OCI-LY3 (cell line): ENCODE measurements at regions not wholly inside any gene's neighbourhood (a gene's known extent, or its start where the extent isn't known, plus 50 kb on each side); places are given as distances from the start of the nearest gene placed in this dataset.

ENCODE experiments used
- H2AFZ ChIP-seq: fragments of 200-600, 300-600 bp; shearing (Covaris generic); 2 replicates; pipeline ENCODE4 v1.6.0; 2014; ENCODE audit warnings: antibody characterized with exemption, low read depth, low read length
- H3K27ac ChIP-seq: fragments of 200-600, 300-600 bp; sonication (generic); 2 replicates; pipeline ENCODE4 v1.5.1; 2014; ENCODE audit warnings: mild to moderate bottlenecking, low read length, moderate library complexity, mixed read lengths
- H3K27me3 ChIP-seq: fragments of 200-600, 300-600 bp; sonication (generic); 2 replicates; pipeline ENCODE4 v1.6.1; 2014; ENCODE audit warnings: low read depth, low read length, mixed read lengths
- H3K36me3 ChIP-seq: fragments of 200-600, 300-600 bp; sonication (generic); replicated peaks from 2 replicates; pipeline ENCODE3; 2014; ENCODE audit warnings: low read depth, low read length, mixed read lengths
- H3K4me1 ChIP-seq: fragments of 300-600, 200-600 bp; sonication (generic); 2 replicates; pipeline ENCODE4 v1.6.1; 2014; ENCODE audit warnings: low read length, mixed read lengths
- H3K4me2 ChIP-seq: fragments of 200-600, 300-600 bp; sonication (generic); 2 replicates; pipeline ENCODE4 v1.6.1; 2014; ENCODE audit warnings: low read length, mixed read lengths
- H3K4me3 ChIP-seq: fragments of 300-600, 200-600 bp; sonication (generic); 2 replicates; pipeline ENCODE4 v1.5.1; 2014; ENCODE audit warnings: antibody characterized with exemption, mild to moderate bottlenecking, low read length, moderate library complexity
- H3K79me2 ChIP-seq: fragments of 300-600, 200-600 bp; shearing (Covaris generic); 2 replicates; pipeline ENCODE4 v1.6.1; 2014; ENCODE audit warnings: mild to moderate bottlenecking, low read length, mixed read lengths
- H3K9ac ChIP-seq: fragments of 300-600, 200-600 bp; shearing (Covaris generic); 2 replicates; pipeline ENCODE4 v1.6.0; 2014; ENCODE audit warnings: mild to moderate bottlenecking, low read length, moderate library complexity
- H3K9me3 ChIP-seq: fragments of 200-600, 300-600 bp; shearing (Covaris generic); 2 replicates; pipeline ENCODE4 v1.6.1; 2014; ENCODE audit warnings: low read length, mixed read lengths; ENCODE audit not compliant: insufficient read depth
- H4K20me1 ChIP-seq: fragments of 200-600, 300-600 bp; sonication (generic); 2 replicates; pipeline ENCODE4 v1.6.1; 2016; ENCODE audit warnings: low read length, mixed read lengths; ENCODE audit not compliant: insufficient read depth
- EZH2phosphoT487 ChIP-seq: fragments of 200-600 bp; shearing (Covaris generic); IDR thresholded peaks from 2 replicates; pipeline ENCODE4 v1.6.1; 2018; ENCODE audit warnings: antibody characterized with exemption, mixed run types, low read depth
- TF ChIP-seq, protein P1 (sequence below): fragments of 200-600, 300-600 bp; sonication (generic); IDR thresholded peaks from 2 replicates; pipeline ENCODE4 v1.5.1; 2014; ENCODE audit warnings: antibody characterized with exemption, low read length, low read depth

DNA sequence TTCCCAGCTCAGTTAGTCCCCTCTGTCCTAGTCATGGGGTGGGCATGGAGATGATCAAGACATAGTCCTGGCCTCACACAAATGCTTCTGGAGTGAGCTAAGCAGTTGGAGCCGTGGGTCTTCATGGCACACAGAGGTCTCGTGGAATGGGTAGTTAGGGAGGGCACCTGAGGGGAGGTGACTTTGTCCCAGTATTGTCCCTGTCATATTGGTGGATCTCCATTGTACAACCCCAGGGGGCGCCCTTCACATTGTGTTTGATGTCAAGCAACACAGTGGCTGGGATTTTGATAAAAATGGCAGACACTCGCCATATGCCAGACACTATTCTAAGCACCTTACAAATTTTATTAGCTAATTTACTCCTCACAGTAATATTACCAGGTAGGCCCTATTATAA lies 175.4 kb upstream of the LHX5 start:
- Histone ChIP-seq H3K4me2 (no peak overlapping the region), H3K27ac (no peak overlapping the region), H3K27me3 (peaks cover 5% of the 10 kb centered on the region), H4K20me1 (no peaks in the 10 kb centered on the region), H3K4me1 (no peaks in the 10 kb centered on the region), H3K9me3 (no peaks in the 10 kb centered on the region), H3K9ac (no peak overlapping the region), H3K4me3 (no peak overlapping the region), H3K36me3 (no peaks in the 10 kb centered on the region), H3K79me2 (no peaks in the 10 kb centered on the region), H2AFZ (no peak overlapping the region)
- TF ChIP-seq, protein P1, sequence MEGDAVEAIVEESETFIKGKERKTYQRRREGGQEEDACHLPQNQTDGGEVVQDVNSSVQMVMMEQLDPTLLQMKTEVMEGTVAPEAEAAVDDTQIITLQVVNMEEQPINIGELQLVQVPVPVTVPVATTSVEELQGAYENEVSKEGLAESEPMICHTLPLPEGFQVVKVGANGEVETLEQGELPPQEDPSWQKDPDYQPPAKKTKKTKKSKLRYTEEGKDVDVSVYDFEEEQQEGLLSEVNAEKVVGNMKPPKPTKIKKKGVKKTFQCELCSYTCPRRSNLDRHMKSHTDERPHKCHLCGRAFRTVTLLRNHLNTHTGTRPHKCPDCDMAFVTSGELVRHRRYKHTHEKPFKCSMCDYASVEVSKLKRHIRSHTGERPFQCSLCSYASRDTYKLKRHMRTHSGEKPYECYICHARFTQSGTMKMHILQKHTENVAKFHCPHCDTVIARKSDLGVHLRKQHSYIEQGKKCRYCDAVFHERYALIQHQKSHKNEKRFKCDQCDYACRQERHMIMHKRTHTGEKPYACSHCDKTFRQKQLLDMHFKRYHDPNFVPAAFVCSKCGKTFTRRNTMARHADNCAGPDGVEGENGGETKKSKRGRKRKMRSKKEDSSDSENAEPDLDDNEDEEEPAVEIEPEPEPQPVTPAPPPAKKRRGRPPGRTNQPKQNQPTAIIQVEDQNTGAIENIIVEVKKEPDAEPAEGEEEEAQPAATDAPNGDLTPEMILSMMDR, result peak; percentile 25
- no peak for TF ChIP-seq EZH2phosphoT487

DNA sequence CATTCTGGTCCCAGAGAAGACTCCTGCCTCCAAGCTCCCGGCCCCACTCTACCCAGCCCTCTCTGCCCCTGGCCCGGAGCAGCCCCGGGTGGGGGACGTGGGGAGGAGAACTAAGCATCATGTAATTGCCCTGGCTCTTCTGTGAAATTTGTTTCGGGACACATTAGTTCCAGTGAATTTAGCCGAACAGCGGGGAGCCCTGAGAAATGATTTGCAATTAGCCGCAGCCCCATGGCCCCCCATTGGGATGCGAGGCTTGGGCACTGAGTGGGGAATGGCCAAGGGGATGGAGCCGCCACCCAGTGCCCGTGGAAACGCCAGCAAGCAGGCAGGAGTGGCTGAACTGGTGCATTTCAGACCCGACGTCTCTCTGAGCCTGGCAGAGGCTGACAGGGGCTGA lies 173.9 kb upstream of the LHX5 start:
- TF ChIP-seq, protein P1, result no peak
- TF ChIP-seq EZH2phosphoT487, result no peak
- Histone ChIP-seq H3K27ac (no peak overlapping the region), H2AFZ (no peak overlapping the region), H3K4me1 (no peaks in the 10 kb centered on the region), H3K4me3 (no peak overlapping the region), H3K79me2 (no peaks in the 10 kb centered on the region), H3K27me3 (peaks cover 3% of the 10 kb centered on the region; the same call in 1 of the 2 replicates), H3K36me3 (no peaks in the 10 kb centered on the region), H3K9ac (no peak overlapping the region), H3K4me2 (no peak overlapping the region), H3K9me3 (no peaks in the 10 kb centered on the region), H4K20me1 (no peaks in the 10 kb centered on the region)

DNA sequence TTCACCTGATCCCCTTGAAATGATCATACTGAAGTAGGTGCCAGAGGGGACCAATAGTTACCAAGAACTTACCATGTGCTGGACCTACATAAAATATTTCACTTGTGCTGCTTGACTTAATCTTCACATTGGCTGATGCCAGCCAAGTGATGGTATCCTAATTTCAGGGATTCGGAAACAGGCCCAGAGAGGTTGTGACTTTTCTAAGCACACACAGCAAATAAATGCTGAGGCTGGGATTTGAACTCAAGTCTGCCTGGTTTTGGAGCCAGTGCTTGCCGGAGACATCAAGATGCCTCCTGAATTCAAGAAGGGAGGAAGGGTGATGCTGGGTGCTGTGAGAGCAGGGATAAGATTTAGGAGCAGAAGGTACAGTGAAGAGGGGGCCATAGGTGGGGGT lies 173.5 kb upstream of the LHX5 start:
- Histone ChIP-seq H3K4me3 (no peak overlapping the region), H3K27me3 (0 out of 2 replicates have a peak, but pooled peaks cover 3% of the 10 kb centered on the region), H4K20me1 (no peaks in the 10 kb centered on the region), H2AFZ (no peak overlapping the region), H3K4me1 (no peaks in the 10 kb centered on the region), H3K4me2 (no peak overlapping the region), H3K36me3 (no peaks in the 10 kb centered on the region), H3K9me3 (no peaks in the 10 kb centered on the region), H3K9ac (no peak overlapping the region), H3K79me2 (no peaks in the 10 kb centered on the region), H3K27ac (no peak overlapping the region)
- TF ChIP-seq EZH2phosphoT487, result no peak
- TF ChIP-seq, protein P1, result no peak

DNA sequence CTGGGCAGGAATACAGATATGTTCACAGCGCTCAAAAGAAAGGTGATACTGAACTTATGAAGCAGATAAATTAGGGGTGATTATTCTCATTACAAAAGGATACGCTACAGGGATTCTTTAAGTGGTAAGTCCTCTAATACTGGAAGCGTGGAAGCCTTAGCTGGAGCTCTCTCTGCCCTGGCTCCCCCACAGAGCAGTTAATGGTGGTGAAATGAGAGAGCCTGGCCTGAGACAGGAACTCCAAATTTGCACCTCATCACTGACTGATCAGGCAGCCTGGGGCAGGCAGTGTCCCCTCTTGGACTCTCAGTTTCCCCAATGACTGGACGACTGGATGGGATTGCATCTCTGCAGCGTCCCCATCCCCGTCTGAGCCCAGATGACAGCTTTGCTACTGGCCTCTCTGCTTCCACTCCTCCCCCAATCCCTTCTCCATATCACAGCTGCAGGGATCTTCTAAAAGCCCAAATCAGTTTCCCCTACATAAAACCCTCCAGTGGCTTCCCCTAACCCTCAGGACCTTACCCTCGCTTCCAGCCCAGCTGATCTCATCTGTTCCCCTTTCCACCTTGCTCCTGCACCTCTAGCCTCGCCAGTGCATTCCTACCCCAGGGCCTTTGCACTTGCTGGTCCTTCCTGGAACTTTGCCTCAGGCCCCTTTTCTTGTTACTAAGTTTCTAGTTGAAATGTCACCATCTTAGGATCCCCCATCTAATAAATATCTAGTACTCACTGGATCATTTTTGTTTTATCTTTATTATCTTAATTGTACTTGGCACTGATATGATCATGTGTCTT lies 171.7 kb upstream of the LHX5 start:
- Histone ChIP-seq H3K27ac (no peak overlapping the region), H3K9ac (no peak overlapping the region), H3K79me2 (no peaks in the 10 kb centered on the region), H4K20me1 (no peaks in the 10 kb centered on the region), H3K4me1 (no peaks in the 10 kb centered on the region), H3K27me3 (0 out of 2 replicates have a peak, but pooled peaks cover 3% of the 10 kb centered on the region), H2AFZ (no peak overlapping the region), H3K9me3 (no peaks in the 10 kb centered on the region), H3K4me2 (no peak overlapping the region), H3K36me3 (no peaks in the 10 kb centered on the region), H3K4me3 (no peak overlapping the region)
- no peak for TF ChIP-seq EZH2phosphoT487
- TF ChIP-seq, protein P1, result no peak
